CD4-positive, alpha-beta T cell treated with Interferon alpha-2 for 1 hour (primary cell): ENCODE measurements at regions not wholly inside any gene's neighbourhood (a gene's known extent, or its start where the extent isn't known, plus 50 kb on each side); places are given as distances from the start of the nearest gene placed in this dataset.

Source experiments
- DNase-seq, 2 donors: peaks; one replicate each; pipeline ENCODE4 v3.0.0-alpha.2; 2020 to 2022

- no peak for DNase-seq
Measured at GRCh38 chr12:97182769-97183168, 275.7 kb downstream of the NEDD1 start.

GRCh38 chr12:97184127-97184773 is 277.2 kb downstream of the NEDD1 start:
- DNase-seq = no peak

- DNase-seq = no peak
Measured at GRCh38 chr12:97185567-97185966, 277.0 kb upstream of the RMST start.

- no peak for DNase-seq
Measured at GRCh38 chr12:97194546-97194945, 268.1 kb upstream of the RMST start.

GRCh38 chr12:97200181-97200580 is 262.4 kb upstream of the RMST start:
- no peak for DNase-seq

- no peak for DNase-seq
Measured at GRCh38 chr12:97203408-97203807, 259.2 kb upstream of the RMST start.

- no peak for DNase-seq
Measured at GRCh38 chr12:97209997-97210396, 252.6 kb upstream of the RMST start.

- no peak for DNase-seq
Measured at GRCh38 chr12:97211416-97211930, 251.1 kb upstream of the RMST start.

- no peak for DNase-seq
Measured at GRCh38 chr12:97216848-97217247, 245.8 kb upstream of the RMST start.

GRCh38 chr12:97222391-97222790 is 240.2 kb upstream of the RMST start:
- no peak for DNase-seq

GRCh38 chr12:97223419-97223818 is 239.2 kb upstream of the RMST start:
- DNase-seq = no peak

- no peak for DNase-seq
Measured at GRCh38 chr12:97229004-97229403, 233.6 kb upstream of the RMST start.

GRCh38 chr12:97235102-97235501 is 227.5 kb upstream of the RMST start:
- DNase-seq = no peak

- DNase-seq = no peak
Measured at GRCh38 chr12:97246368-97246767, 216.2 kb upstream of the RMST start.

- no peak for DNase-seq
Measured at GRCh38 chr12:97250483-97250882, 212.1 kb upstream of the RMST start.

GRCh38 chr12:97257726-97258125 is 204.9 kb upstream of the RMST start:
- no peak for DNase-seq

- DNase-seq = no peak
Measured at GRCh38 chr12:97259098-97259497, 203.5 kb upstream of the RMST start.

GRCh38 chr12:97260786-97261185 is 201.8 kb upstream of the RMST start:
- no peak for DNase-seq

- no peak for DNase-seq
Measured at GRCh38 chr12:97267166-97267565, 195.4 kb upstream of the RMST start.

GRCh38 chr12:97267594-97268202 is 194.9 kb upstream of the RMST start:
- DNase-seq = no peak

GRCh38 chr12:97272471-97272870 is 190.1 kb upstream of the RMST start:
- DNase-seq = no peak

- no peak for DNase-seq
Measured at GRCh38 chr12:97274386-97274785, 188.2 kb upstream of the RMST start.

- DNase-seq = no peak
Measured at GRCh38 chr12:97275256-97275655, 187.3 kb upstream of the RMST start.

- no peak for DNase-seq
Measured at GRCh38 chr12:97275728-97276590, 186.6 kb upstream of the RMST start.
